A549 (cell line): ENCODE measurements at regions not wholly inside any gene's neighbourhood (a gene's known extent, or its start where the extent isn't known, plus 50 kb on each side); places are given as distances from the start of the nearest gene placed in this dataset.

Source experiments
- CBX8 ChIP-seq: fragments of 200-600 bp; sonication (generic); IDR thresholded peaks from 2 replicates; pipeline ENCODE4 v1.6.1; 2016
- EP300 ChIP-seq, 2 experiments: fragments of >200 bp; sonication (Bioruptor Twin); formaldehyde crosslinking; IDR thresholded peaks; 2 replicates in 1 of 2; 3 replicates in 1 of 2; pipeline ENCODE4 v1.6.1; 2016 to 2017
- ESRRA ChIP-seq: fragments of 150-350 bp; IDR thresholded peaks from 2 replicates; pipeline ENCODE4 v1.6.1; 2014; ENCODE audit warnings: mild to moderate bottlenecking, low read length, borderline replicate concordance
- FOSL2 ChIP-seq, 2 experiments: fragments of 450-650 bp in 1 of 2; fragments of >200 bp in 1 of 2; sonication (Bioruptor Twin) in 1 of 2; formaldehyde crosslinking; IDR thresholded peaks; 2 replicates each; pipeline versions ENCODE4 v1.5.0 to v1.6.1; 2016 to 2020; ENCODE audit warnings: mild to moderate bottlenecking in 1 of 2, moderate library complexity in 1 of 2
- HDAC2 ChIP-seq: fragments of 200-600 bp; sonication (generic); IDR thresholded peaks from 2 replicates; pipeline ENCODE4 v1.6.1; 2016
- HEYL ChIP-seq: fragments of 250-450 bp; sonication (Bioruptor Pico); IDR thresholded peaks from 2 replicates; pipeline ENCODE4 v1.8.0; 2021; ENCODE audit warnings: mild to moderate bottlenecking, moderate library complexity
- JUN ChIP-seq, 2 experiments: fragments of >200 bp; sonication (Bioruptor Twin); formaldehyde crosslinking; IDR thresholded peaks; 2 replicates in 1 of 2; 3 replicates in 1 of 2; pipeline ENCODE4 v1.6.1; 2016 to 2017
- MAZ ChIP-seq: fragments of 150-350 bp; IDR thresholded peaks from 2 replicates; pipeline ENCODE4 v1.6.1; 2014; ENCODE audit warnings: antibody characterized with exemption, low read depth, low read length, borderline replicate concordance
- NFE2L2 ChIP-seq: fragments of 150-350 bp; conservative IDR thresholded peaks from 2 replicates; pipeline ENCODE4 v1.6.1; 2014; ENCODE audit warnings: low read length
- POLR2A ChIP-seq: IDR thresholded peaks from 2 replicates; pipeline ENCODE4 v1.6.1; 2012; ENCODE audit warnings: mild to moderate bottlenecking, low read length
- RAD21 ChIP-seq, 2 experiments: fragments of >200 bp in 1 of 2; sonication (Bioruptor Twin) in 1 of 2; formaldehyde crosslinking in 1 of 2; IDR thresholded peaks in 1 of 2; conservative IDR thresholded peaks in 1 of 2; 2 replicates in 1 of 2; 3 replicates in 1 of 2; pipeline ENCODE4 v1.6.1; 2012 to 2018; ENCODE audit warnings: inconsistent platforms in 1 of 2
- RFX5 ChIP-seq: fragments of 450-650 bp; IDR thresholded peaks from 2 replicates; pipeline ENCODE4 v1.7.1; 2014; ENCODE audit warnings: antibody characterized with exemption, mild to moderate bottlenecking, moderate library complexity
- SREBF2 ChIP-seq: fragments of 450-650 bp; IDR thresholded peaks from 2 replicates; pipeline ENCODE4 v1.6.1; 2014; ENCODE audit warnings: mild to moderate bottlenecking, moderate library complexity
- TF ChIP-seq, protein P1 (sequence below): fragments of >200 bp; sonication (Bioruptor Twin); formaldehyde crosslinking; IDR thresholded peaks from 3 replicates; pipeline ENCODE4 v1.5.1; 2016

DNA sequence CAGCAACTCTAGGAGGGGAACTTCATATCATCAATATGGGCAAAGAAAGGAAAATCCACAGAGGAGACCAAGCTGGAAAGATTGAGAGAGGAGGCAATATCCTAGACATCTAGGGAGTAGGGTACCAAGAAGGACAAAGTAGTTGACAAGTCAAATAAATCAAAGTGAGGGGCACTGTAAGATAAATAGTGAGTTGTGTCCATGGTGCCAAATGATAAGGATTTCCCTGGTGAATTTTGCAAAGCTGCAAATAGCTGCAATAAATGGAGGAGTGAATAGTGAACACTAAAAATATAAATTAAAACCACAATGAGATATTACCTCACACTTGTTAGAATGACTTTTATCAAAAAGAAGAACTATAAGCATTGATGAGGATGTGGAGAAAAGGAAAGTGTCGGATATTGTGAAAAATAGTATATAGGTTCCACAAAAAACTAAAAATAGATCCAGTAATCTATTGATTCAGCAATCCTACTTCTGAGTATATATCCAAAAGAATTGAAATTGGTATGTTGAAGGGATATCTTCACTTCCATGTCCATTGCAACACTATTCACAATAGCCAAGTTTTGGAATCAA lies 258.2 kb upstream of the FN1 start:
- TF ChIP-seq SREBF2 (no peak), FOSL2 (IDR thresholded peaks at IDR 0.05) (no peak), FOSL2 (CRISPR knock-in tag; IDR thresholded peaks at IDR 0.05) (no peak), HDAC2 (no peak), MAZ (no peak), EP300 (IDR thresholded peaks at IDR 0.05) (no peak), RAD21 (conservative IDR thresholded peaks at IDR 0.05 in 1 of 2, IDR thresholded peaks at IDR 0.05 in 1 of 2) (no peak), POLR2A (no peak), NFE2L2 (no peak), JUN (IDR thresholded peaks at IDR 0.05) (no peak), ESRRA (no peak), CBX8 (no peak), HEYL (CRISPR knock-in tag) (no peak), RFX5 (no peak)
- TF ChIP-seq, protein P1, sequence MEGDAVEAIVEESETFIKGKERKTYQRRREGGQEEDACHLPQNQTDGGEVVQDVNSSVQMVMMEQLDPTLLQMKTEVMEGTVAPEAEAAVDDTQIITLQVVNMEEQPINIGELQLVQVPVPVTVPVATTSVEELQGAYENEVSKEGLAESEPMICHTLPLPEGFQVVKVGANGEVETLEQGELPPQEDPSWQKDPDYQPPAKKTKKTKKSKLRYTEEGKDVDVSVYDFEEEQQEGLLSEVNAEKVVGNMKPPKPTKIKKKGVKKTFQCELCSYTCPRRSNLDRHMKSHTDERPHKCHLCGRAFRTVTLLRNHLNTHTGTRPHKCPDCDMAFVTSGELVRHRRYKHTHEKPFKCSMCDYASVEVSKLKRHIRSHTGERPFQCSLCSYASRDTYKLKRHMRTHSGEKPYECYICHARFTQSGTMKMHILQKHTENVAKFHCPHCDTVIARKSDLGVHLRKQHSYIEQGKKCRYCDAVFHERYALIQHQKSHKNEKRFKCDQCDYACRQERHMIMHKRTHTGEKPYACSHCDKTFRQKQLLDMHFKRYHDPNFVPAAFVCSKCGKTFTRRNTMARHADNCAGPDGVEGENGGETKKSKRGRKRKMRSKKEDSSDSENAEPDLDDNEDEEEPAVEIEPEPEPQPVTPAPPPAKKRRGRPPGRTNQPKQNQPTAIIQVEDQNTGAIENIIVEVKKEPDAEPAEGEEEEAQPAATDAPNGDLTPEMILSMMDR = no peak
